ENCODE measurements at regions not wholly inside any gene's neighbourhood (a gene's known extent, or its start where the extent isn't known, plus 50 kb on each side); places are given as distances from the start of the nearest gene placed in this dataset.

GRCh38 chr17:27038676-27039075 is 255.2 kb upstream of the WSB1 start:
- TF ChIP-seq CTCF (IDR thresholded peaks at IDR 0.05; ENCODE audit: low read depth, low read length) = peak; percentile 79
- no peak for TF ChIP-seq POLR2A (IDR thresholded peaks at IDR 0.05; ENCODE audit: extremely low read depth, insufficient read length)
- no peak for TF ChIP-seq MAX (IDR thresholded peaks at IDR 0.05; ENCODE audit: low read depth, low read length)

All from NB4 (cell line).